ENCODE measurements at regions not wholly inside any gene's neighbourhood (a gene's known extent, or its start where the extent isn't known, plus 50 kb on each side); places are given as distances from the start of the nearest gene placed in this dataset.

DNA sequence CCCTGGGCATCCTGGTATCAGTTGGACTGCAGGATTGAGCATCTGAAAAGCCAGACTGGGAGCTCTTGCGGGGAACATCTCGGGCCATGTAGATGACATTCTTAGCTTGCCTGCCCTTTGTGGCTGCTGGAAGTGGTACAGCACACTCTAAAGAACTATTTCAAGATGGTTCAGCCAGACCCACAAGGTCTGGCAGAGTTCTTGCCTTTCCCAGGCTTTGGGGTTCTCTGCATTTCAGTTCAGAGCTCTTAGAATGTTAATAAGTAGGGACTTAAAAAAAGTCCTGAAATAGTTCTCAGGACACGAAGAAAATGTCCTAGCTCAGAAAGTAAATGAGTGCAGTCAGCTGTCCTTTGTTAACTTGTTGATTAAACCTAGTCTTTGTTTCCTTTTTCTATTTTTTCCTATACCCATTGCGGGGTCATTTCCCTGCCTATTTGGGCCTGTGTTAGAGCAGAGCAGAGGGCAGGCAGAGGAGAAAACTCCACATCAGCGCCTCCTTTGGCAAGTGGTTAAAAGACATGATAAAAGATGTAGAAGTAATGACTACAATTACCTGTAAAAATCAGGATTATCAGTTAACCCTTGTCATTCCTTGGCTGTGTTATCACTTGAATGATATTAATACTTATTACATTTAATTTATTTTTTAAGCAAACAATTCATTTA, 291.5 kb downstream of the ZSWIM6 start:
- no peak for FAIRE-seq

DNA sequence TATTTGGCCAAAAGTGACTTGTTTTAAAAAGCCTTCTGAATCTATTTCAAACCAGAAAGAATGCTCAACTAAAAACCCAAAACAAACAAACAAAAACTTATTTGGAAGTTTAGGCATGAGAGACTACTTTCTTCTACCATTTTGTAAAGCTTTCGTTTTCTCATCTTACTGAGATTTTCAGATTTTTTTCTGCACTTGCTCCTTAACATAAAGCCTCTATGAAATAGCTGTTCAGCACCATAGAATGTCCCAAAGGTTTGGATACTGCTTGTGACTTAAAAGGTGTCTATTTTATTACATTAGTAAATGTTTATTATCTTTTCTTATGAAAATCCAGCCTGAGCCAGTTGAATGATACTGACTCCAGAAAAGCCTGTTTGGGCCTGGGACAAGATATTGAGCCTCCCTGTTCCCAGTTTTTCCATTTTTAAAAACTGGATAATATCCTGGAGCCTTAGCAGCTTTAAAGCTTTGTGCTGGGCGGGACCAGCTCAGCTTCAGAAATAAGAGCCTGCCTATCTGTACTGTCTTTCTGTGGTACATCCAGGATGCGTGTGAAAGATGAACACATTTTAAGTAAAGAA, 292.6 kb downstream of the ZSWIM6 start:
- FAIRE-seq = no peak

DNA sequence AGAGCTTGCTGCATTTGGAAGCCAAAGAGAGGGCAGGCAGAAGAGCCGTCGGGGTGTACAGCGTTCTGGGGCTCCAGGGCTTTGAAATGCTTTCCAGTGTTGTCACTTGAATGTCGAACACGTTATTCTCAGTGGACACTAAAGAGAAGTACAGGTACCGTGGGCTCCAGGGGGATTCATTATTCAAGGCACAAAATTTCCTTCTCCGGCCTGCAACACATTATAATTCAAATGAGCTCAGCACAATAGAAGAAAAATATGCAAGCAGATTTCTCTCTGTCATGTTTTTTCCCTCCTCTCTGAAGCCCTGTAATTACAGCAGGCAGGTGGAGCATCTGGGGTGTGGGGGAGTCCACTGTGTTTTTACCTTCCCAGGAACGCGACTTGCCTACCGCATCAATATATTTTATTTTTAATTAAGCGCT, 293.1 kb downstream of the ZSWIM6 start:
- no peak for FAIRE-seq

DNA sequence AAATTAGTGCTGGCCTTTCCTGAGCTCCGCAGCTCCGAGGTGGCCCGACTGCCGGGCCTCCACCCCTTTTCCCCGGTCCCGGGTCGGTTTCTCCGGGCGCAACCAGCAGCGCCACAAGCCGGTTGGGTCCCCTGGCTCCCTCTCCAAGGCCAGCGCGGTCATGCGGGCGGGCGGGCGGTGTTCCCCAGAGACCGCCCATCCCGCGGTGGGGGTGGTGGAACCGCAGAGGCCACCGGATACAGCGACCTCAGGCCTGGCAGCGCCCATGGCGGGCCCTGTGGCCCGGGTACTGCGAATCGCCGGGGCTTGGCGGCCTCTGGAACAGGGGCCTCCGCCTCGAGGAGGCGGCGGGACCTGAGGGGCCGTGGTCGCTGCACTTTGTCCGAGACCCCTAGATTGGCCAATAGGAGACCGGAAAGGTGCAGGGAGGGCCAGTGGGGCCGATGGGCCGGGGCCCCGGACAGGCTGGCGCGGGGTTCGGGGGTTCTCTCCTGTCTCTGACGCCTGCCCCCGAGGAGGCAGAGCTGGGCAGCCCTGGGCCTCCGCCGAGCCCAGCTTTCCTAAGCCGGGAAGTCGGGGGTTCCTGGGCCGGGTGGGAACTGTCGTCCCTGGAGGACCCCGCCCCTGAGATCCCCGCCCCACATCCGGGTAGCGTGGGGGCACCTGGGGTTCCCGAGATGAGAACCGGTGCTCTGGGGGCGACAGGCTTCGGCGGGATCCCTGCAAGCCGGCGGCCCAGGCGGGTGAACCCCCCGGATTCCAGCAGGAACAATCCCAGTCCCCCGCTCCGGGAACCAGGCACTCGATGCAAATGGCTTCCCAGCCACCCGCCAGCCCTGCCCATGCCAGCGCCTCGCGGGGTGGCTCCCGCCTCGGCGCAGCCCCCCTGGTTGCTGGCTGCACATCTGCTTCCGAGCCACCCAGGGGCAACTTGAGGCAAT, 293.9 kb downstream of the ZSWIM6 start:
- no peak for FAIRE-seq

DNA sequence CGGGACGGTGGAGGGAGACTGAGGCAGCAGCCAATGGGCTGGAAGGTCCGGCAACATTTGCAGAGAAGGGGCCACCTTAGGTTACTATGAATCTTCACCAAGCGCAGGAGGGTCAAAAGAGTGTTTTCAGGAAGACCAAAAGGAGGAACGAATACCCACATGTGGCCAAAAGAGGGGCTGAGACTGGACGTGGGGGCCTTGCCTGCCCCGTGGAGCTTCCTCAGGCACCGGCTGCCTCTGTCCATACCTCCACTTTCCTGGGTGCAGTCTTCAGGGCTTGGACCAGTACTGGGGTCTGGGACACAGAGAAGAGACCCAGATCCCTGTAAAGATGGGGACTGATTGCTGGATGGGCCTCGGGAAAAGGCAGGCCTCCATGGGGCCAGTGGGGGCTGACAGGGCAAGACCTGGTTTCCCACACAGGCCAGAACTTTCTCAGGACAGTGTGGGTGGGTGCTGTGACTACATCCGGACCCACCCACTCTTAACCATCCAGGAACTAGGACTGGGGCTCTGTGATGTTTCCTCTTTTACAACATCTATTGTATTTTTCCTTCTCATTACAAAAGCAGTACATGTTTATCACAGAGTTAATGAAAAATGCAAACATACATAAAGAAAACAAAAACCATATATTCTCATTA, 294.7 kb downstream of the ZSWIM6 start:
- FAIRE-seq = no peak

DNA sequence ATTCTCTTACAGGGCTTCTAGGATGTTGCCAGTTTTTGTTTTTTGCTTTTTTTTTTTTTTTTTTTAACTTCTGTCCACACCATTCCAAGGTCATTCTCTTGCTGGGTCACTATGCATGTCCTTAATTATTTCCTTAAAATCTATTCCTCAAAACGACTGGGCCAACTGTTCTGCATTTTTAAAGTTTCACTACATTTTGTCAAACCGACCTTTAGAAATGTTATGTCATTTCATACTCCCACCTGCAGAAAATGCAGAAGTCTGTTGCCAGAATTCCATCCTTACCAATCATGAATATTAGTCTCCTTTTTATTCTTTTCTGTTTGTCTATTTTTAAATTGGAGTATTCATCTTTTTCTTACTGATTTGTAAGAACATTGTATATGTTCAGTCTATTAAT, 295.5 kb downstream of the ZSWIM6 start:
- no peak for FAIRE-seq

DNA sequence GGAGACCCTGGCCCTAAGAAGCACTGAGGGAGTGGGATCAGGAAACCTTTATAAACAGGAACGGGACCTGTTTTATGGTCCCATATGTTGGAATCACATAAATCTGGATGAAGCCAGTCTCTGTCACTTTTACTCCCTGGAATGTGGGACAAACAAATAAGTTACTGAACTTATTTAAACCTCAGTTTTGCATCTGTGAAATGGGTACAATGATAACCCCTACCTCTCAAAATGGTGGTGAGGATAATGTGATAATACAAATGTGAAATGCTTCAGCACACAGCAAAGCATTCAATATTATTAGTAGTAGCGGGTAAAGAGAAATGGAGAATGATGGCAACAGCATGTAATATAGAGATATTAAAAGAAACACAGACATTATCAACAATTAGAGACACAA, 298.9 kb downstream of the ZSWIM6 start:
- no peak for FAIRE-seq

DNA sequence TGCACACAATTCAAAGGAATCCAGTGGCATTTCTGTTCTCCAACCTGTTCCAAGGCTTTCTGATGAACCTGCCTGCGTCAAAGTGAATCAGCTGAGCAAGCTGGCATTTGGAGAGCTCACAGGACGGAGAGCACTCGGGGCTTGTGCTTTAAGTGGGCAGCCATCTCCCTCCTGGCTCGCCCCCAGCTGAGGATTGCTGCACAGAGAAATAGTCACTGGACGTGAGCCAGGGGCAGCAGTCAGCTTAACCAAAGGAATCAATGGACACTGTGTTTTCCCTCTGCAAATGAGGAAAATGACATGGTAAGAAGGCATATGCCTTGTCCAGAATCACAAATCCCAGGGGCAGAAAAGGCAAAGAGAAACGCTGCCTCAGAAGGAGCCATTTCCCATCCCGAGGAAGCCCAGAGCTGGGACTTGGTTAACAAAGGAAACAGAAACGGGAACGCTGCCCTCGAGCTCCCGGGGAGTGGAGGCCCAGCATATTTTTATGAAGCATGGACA, 299.4 kb downstream of the ZSWIM6 start:
- no peak for FAIRE-seq

DNA sequence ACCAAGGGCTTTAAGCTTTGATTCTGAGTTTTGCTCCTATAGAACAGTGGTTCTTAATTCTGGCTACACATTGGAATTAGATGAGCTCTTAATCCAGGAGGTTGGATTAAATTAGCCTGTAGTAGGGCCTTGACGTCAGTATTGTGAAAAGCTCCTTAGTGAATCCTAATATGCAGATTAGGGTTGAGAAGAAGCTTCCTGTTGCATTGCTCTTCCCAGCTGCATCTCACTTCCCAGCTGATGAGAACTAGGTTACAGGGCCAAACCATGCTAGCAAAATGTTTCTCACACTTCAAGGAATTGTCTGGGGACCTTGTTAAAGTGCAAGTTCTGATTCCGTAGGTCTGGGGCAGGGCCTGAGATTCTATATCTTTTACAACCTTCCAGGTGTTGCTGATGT, 300.0 kb downstream of the ZSWIM6 start:
- no peak for FAIRE-seq

DNA sequence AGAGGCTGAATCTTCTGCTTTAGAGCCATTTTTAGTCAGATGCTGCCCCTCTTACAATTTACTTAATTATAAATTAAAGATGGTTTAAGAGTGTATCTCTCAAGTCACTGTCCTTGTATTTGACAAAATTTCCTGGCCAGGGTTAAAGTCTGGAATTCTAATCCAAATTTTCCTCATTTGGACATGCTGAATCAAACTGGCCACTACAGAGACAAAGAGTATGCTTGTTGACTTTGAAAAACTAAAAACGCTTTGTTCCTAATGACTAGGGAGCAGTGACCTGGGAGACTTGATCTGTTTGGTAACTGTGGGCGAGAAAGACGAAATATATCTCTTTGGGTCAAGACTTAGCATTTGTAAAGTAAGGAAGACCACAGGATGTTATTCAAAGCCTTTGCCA, 303.2 kb downstream of the ZSWIM6 start:
- FAIRE-seq = no peak

DNA sequence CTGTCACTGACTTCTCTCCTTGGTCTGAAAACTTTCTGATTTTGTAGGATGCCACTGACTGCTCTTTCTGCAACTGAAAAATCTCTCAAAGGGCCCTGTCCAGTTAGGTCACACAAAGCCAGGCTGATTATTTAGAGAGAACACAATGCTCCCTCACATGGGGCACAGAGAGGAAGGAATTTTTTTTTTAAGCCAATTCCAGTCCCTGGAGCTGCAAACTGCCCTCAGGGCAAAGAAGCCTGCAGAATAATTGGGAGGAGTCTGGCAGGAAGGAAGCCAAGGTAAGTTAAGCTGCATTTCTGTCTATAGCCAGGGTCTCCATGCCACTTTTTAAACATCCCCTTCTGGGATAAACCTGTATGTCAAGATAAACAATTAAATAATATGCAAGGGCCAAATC, 305.5 kb downstream of the ZSWIM6 start:
- no peak for FAIRE-seq

DNA sequence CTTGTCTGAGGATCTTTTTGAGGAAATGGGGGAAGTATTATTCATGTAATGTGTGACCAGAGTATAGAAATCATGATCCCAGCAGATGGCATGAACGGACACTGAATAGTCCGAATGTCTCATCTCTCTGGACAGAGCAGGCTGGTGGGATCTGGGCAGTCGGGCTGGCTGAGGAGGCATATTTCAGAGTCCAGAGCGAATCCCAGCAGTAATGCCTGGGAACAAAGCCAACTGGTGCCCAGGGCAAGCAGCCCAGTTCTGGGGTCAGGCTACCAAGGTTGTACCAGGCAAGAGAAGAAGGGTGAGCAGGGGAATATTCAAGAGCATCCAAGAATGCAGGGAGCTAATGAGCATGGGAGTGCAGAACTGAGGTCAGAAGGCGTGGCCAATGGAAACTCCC, 306.4 kb downstream of the ZSWIM6 start:
- FAIRE-seq = no peak

DNA sequence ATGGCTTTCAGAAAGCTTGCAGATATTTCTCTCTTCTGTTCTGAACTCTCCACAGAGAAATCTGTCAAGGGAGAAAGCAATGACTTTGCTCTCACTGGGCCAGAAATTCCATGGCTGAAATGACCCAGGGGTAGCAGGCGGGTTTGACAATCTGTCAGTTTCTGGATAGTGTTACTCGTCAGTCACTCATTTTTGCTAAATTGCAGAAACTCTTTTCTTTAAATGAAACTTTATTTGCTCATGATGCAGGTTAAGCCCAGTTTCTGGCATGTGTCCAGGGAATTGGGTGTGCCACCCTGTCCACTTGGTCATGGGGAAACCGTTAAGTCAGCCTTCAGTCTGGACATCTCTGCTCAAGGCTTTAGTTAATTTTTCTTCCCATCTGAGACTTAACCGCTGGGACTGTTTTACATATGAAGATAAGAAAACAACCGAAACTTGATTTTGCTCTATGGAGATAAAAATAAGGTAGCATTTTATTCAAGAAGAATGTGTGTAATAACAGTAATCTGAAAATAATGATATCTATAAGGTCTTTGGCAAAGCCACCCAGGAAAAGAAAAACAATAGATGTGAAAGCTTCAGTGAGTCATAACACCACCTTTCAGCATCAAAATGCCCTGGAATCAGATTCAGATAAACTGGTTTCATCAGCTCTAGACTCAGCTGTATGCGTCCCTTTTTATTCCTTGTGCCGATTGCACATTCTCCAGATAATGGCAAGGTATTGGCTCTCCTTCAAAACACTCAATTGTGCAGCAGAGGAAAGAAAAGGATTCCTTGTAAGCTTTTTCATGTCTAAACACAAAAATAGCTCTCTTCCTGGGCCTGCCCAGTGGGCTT, 308.3 kb downstream of the ZSWIM6 start:
- FAIRE-seq = no peak

DNA sequence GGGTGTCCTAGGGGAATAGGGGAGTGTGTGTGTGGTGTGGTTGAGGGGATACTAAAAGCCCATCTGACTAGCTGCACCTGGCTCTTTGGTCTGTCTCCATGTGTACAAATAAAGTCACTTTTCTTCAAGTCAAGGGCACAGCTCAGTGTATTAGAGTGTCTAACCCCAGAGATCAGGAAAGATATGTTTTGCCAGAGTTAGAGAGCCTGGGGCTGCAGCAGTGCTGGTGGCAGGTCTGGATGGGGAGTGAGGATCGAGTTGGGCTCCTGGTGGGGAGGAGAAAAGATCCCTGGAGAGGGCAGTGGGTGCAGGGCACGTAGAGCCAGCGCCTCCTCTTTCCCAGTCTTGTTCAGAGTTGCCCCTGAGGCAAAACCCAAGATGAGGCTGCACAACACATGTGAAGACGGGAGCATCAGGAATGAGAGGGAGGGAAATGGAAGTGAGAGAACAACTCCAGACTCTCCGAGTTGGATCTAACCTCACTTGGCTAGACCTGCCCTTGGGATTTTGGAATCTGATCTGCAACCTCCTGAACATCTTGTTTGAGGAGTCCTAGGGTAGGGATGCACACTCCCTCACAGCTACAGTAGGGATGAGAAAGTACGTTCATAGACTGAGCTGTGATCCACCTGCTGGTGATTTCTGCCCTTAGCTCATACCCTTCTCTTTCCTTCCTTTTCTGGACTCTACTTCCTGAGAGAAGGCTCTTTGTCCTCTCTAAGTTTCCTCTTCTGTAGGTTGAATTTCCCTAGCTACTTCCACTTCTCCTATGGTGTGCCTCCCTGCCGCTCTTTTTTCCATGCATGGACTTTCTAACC, 309.9 kb downstream of the ZSWIM6 start:
- no peak for FAIRE-seq

DNA sequence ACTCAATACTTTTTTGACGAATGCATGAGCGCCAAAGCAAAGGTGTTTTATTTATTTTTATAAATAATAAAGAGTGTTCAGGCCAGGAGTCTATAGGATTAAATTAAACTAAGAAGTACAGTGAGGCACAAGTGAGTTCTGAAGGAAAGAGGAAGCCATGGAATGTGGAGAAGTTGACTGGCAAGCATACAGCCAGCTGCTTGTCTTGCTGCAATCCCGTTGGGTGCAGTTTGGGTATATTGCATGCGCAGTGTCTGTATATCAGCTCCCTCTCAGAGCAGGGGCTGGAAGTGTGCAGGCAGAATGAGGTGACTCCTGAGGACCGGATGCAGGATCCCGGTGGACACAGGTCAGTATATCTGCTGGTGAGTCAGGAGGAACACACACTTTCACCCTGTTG, 315.6 kb downstream of the ZSWIM6 start:
- FAIRE-seq = no peak

DNA sequence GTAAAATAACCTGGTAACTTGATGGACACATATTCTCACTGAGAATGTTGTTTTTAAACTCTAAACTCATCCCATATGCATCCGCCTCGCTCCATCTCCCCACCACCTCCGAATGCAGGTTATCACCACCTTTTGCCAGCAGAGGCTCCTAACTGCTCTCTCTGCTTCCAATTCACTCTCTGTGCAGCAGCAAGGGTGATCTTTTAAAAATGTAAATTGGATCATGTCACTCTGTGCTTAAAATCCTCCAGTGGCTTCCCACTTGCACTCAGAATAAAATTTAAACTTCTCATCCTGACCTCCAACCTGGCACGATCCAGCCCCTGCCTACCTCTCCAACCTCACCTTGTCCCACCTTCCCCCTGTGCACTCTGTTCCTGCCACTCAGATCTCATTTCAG, 317.2 kb downstream of the ZSWIM6 start:
- FAIRE-seq = no peak

DNA sequence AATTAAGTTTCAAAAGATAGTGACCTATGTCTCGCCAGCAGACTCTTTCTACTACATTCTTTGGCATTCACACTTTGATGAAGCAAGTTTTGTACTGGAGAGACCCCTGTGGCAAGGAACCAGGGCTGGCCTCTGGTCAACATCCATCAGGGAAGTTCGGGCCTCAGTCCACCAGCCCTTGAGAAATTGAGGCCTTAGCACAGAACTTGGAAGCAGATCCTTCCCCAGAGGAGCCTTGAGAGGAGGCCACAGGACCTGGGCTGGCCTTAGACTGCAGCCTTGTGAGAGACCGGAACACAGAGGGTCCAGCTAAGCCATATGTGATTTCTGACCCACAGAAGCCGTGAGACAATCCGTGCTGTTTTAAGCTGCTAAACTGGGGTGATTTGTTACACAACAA, 317.9 kb downstream of the ZSWIM6 start:
- no peak for FAIRE-seq

DNA sequence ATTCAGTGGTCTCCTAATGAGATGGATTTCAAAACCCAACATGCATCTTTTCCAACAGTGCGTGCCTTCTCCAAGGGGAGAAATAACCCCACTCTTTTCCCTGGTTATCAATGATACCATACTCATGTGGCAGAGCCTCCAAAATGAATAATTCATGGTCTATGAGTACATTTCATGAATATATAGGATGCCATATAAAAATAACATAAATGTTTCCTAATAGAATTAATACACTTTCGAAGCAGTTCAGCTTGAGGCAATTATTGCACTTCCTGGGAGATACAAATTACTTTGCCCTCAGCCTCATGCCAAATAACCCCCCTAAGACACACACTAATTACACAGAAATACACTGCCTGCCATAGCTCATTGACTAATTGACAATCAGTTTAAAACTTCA, 318.6 kb downstream of the ZSWIM6 start:
- FAIRE-seq = no peak

DNA sequence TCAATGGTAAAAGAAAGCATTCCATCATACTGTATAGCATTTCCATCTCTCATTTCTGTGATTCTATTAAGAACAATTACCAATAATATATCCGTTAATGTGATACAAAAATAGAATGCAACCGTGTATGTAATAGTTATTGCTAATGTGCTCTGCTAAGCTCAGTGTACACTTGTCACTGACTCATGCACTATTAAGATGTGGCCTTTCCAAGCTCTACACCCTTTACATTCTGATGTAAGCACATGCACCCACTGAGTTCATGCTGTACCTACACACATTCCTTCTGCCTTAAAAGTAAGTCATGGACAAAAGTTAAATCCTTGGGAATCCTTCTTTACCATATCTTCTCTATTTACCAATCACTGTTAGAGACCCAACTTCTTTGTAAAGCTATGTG, 319.1 kb downstream of the ZSWIM6 start:
- FAIRE-seq = no peak

DNA sequence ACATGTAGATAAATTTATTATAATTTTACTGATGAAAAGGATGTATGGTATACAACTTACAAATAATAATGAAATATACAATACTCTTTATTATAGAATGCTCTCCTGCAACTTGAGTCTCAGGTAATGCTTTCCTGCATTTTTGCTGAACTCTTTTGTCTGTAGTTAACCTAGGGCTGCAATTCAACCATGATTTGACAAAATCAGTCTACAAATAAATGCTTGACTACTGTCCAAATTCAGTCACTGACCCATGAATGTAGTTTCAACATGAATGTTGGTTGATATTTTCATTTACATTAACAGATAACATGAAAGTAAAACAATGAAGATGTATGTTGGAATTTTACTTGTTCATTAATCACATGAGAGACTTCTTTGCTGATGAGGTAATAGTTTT, 320.9 kb downstream of the ZSWIM6 start:
- FAIRE-seq = no peak

DNA sequence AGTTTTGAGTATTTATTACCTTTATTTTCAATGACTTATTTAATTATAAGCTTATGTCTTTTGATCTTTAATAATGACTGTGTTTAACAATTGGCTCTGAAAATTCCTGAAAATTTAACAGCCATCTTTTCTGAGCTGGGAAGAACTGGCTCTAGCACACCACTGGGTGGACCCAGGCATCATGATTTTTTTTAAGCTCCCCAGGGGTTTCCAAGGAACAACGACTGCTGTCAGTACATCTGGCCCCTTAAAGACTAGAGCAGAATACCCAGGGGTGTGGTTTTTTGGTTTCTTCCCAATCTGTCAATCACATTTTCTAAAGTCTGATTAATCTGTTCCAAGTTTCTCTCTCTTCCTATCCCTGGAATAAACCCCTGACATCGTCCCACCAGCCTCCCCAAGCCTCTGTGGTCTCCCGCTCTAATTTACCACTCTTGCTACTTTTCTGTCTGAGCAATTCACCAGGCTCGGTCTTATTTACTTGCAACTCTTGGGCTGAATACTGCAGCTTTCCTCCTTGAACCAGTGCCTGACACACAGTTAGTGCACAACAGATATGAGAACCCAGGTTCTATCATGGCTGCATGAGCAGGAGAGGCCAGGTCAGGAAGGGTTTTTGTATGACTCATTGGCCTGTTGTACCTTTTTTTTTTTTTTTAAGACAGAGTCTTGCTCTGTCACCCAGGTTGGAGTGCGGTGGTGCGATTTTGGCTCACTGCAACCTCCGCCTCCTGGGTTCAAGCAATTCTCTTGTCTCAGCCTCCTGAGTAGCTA, 321.9 kb downstream of the ZSWIM6 start:
- FAIRE-seq = no peak

Measured in islet of Langerhans (tissue), 1 donor.